WTC11 (cell line): ENCODE measurements at regions not wholly inside any gene's neighbourhood (a gene's known extent, or its start where the extent isn't known, plus 50 kb on each side); places are given as distances from the start of the nearest gene placed in this dataset.
"Not testable (repeated sequence)": the region's sequence is repeated elsewhere in the genome, so short reads cannot be mapped to it uniquely, and the experiment has no call there.

ENCODE experiments used
- ATAC-seq: fragments of 200-7000 bp; cut with Tn5 transposase; 2 replicates; pipeline ENCODE4 v1.10.0; 2021; ENCODE audit warnings: mild to moderate bottlenecking, moderate library complexity
- CTCF ChIA-PET: fragments of 300-600 bp; sonication (Branson Sonifier 250); formaldehyde crosslinking; loops from one replicate; lab custom pipeline; 2021; ENCODE audit warnings: antibody characterized with exemption; lab: Charles Lee
- POLR2A ChIA-PET: fragments of 350-600 bp; sonication (Branson Sonifier 250); formaldehyde crosslinking; loops from one replicate; lab custom pipeline; 2021; ENCODE audit warnings: antibody characterized with exemption; lab: Charles Lee
- DNase-seq: peaks from one replicate; pipeline ENCODE4 v3.0.0; 2021; ENCODE audit warnings: low spot score
- H3K27ac Mint-ChIP-seq: 2 replicates; pipeline ENCODE4 v1.8.0; 2021; ENCODE audit warnings: mixed read lengths
- H3K27me3 Mint-ChIP-seq: 2 replicates; pipeline ENCODE4 v1.8.0; 2021; ENCODE audit warnings: low read depth, mild to moderate bottlenecking, moderate library complexity, mixed read lengths
- H3K36me3 Mint-ChIP-seq: 2 replicates; pipeline ENCODE4 v1.8.0; 2021; ENCODE audit warnings: mixed read lengths
- H3K4me1 Mint-ChIP-seq: 2 replicates; pipeline ENCODE4 v1.8.0; 2022; ENCODE audit warnings: mixed read lengths
- H3K4me3 Mint-ChIP-seq: 2 replicates; pipeline ENCODE4 v1.8.0; 2021; ENCODE audit warnings: mild to moderate bottlenecking, moderate library complexity, mixed read lengths
- H3K9me3 Mint-ChIP-seq: 2 replicates; pipeline ENCODE4 v1.8.0; 2021; ENCODE audit warnings: mixed read lengths
- CBFB ChIP-seq: sonication (generic); formaldehyde crosslinking; IDR thresholded peaks from 2 replicates; pipeline ENCODE4 v1.8.1; 2022; ENCODE audit warnings: mild to moderate bottlenecking, low read depth, missing genetic modification reagents
- FOXJ3 ChIP-seq: sonication (generic); formaldehyde crosslinking; IDR thresholded peaks from 2 replicates; pipeline ENCODE4 v1.9.0; 2021; ENCODE audit warnings: missing genetic modification reagents, mild to moderate bottlenecking, borderline replicate concordance
- FOXP1 ChIP-seq: sonication (generic); formaldehyde crosslinking; IDR thresholded peaks from 2 replicates; pipeline ENCODE4 v1.8.0; 2022; ENCODE audit warnings: missing genetic modification reagents, mild to moderate bottlenecking, moderate library complexity, borderline replicate concordance
- MXD4 ChIP-seq: fragments of 250-450 bp; sonication (Bioruptor Pico); IDR thresholded peaks from 2 replicates; pipeline ENCODE4 v1.8.0; 2021; ENCODE audit warnings: mild to moderate bottlenecking, moderate library complexity, borderline replicate concordance
- NR1H2 ChIP-seq: sonication (generic); formaldehyde crosslinking; IDR thresholded peaks from 2 replicates; pipeline ENCODE4 v1.9.0; 2021; ENCODE audit warnings: mild to moderate bottlenecking, moderate library complexity, missing genetic modification reagents
- ZNF138 ChIP-seq: sonication (generic); formaldehyde crosslinking; conservative IDR thresholded peaks from 2 replicates; pipeline ENCODE4 v1.8.1; 2022; ENCODE audit warnings: mild to moderate bottlenecking, moderate library complexity, missing genetic modification reagents
- ZNF396 ChIP-seq: fragments of 250-450 bp; sonication (Bioruptor Pico); IDR thresholded peaks from 2 replicates; pipeline ENCODE4 v1.8.0; 2021; ENCODE audit warnings: mild to moderate bottlenecking, moderate library complexity, borderline replicate concordance
- ZNF416 ChIP-seq: fragments of 250-450 bp; sonication (Bioruptor Pico); IDR thresholded peaks from 2 replicates; pipeline ENCODE4 v1.9.0; 2021; ENCODE audit warnings: mild to moderate bottlenecking, inconsistent platforms
- ZNF671 ChIP-seq: fragments of 250-450 bp; sonication (Bioruptor Pico); IDR thresholded peaks from 2 replicates; pipeline ENCODE4 v1.8.0; 2021; ENCODE audit warnings: mild to moderate bottlenecking
- TF ChIP-seq, protein P1 (sequence below): sonication (generic); formaldehyde crosslinking; IDR thresholded peaks from 2 replicates; pipeline ENCODE4 v1.8.1; 2022; ENCODE audit warnings: missing genetic modification reagents, borderline replicate concordance
- TF ChIP-seq, protein P2 (sequence below): sonication (generic); formaldehyde crosslinking; conservative IDR thresholded peaks from 2 replicates; pipeline ENCODE4 v1.8.1; 2022; ENCODE audit warnings: mild to moderate bottlenecking, missing genetic modification reagents
- TF ChIP-seq, protein P3 (sequence below): sonication (generic); formaldehyde crosslinking; IDR thresholded peaks from 2 replicates; pipeline ENCODE4 v1.8.0; 2023; ENCODE audit warnings: mild to moderate bottlenecking, missing genetic modification reagents
- TF ChIP-seq, protein P4 (sequence below): sonication (generic); formaldehyde crosslinking; IDR thresholded peaks from 2 replicates; pipeline ENCODE4 v1.8.1; 2023; ENCODE audit warnings: mild to moderate bottlenecking, moderate library complexity, missing genetic modification reagents
- TF ChIP-seq, protein P5 (sequence below): sonication (generic); formaldehyde crosslinking; IDR thresholded peaks from 2 replicates; pipeline ENCODE4 v1.8.0; 2022; ENCODE audit warnings: mild to moderate bottlenecking, missing genetic modification reagents
- TF ChIP-seq, protein P6 (sequence below): sonication (generic); formaldehyde crosslinking; IDR thresholded peaks from 2 replicates; pipeline ENCODE4 v1.8.0; 2022; ENCODE audit warnings: mild to moderate bottlenecking, missing genetic modification reagents

GRCh38 chrX:90914816-90915215 is 519.8 kb upstream of the PABPC5 start:
- POLR2A ChIA-PET, H3K9me3 Mint-ChIP-seq, H3K27ac Mint-ChIP-seq, ATAC-seq, H3K4me3 Mint-ChIP-seq, H3K27me3 Mint-ChIP-seq, CTCF ChIA-PET, DNase-seq, H3K36me3 Mint-ChIP-seq, H3K4me1 Mint-ChIP-seq: not testable (repeated sequence)

GRCh38 chrX:90946870-90947269 is 487.8 kb upstream of the PABPC5 start:
- POLR2A ChIA-PET, H3K36me3 Mint-ChIP-seq, H3K27ac Mint-ChIP-seq, H3K27me3 Mint-ChIP-seq, H3K4me3 Mint-ChIP-seq, H3K9me3 Mint-ChIP-seq, CTCF ChIA-PET, DNase-seq, ATAC-seq: not testable (repeated sequence)
- H3K4me1 Mint-ChIP-seq = peaks cover 18% of the 10 kb centered on the region

GRCh38 chrX:90995191-90995590 is 439.4 kb upstream of the PABPC5 start:
- POLR2A ChIA-PET, H3K9me3 Mint-ChIP-seq, H3K27ac Mint-ChIP-seq, CTCF ChIA-PET, ATAC-seq, H3K27me3 Mint-ChIP-seq, H3K4me1 Mint-ChIP-seq, DNase-seq, H3K4me3 Mint-ChIP-seq, H3K36me3 Mint-ChIP-seq: not testable (repeated sequence)

DNA sequence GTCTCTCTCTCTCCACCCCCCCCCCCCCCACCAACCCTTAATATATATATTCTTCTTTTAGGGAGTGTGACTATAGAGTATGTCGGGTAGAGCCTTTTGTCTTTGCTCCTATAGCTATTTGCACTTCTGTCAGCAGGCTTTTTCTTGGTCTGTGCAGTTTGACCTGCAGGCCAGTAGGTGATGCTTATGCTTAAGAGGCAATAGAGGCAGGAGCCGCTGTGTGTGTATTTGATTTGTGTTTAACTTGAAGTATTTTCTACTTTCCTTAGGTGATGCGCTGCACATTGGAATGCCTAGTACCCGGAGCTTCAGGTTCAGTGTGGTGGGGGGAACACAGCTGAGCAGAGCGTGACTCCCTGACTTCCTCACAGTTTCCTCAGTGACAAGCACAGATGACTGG is 416.5 kb upstream of the PABPC5 start:
- H3K27ac Mint-ChIP-seq, CTCF ChIA-PET, H3K27me3 Mint-ChIP-seq, H3K4me3 Mint-ChIP-seq, POLR2A ChIA-PET, H3K4me1 Mint-ChIP-seq, H3K36me3 Mint-ChIP-seq, H3K9me3 Mint-ChIP-seq, DNase-seq: not testable (repeated sequence)
- ATAC-seq = peak; percentile 88

- Mint-ChIP-seq H3K27me3 (no peaks in the 10 kb centered on the region), H3K4me3 (no peak overlapping the region), H3K27ac (no peak overlapping the region), H3K36me3 (peaks cover 6% of the 10 kb centered on the region; the same call in 1 of the 2 replicates), H3K9me3 (peaks cover 27% of the 10 kb centered on the region), H3K4me1 (peaks cover 7% of the 10 kb centered on the region; the same call in 1 of the 2 replicates)
- ATAC-seq = no peak
- CTCF ChIA-PET = no interaction called here
- DNase-seq = no peak
- POLR2A ChIA-PET = no interaction called here
- no peak for TF ChIP-seq MXD4 (CRISPR knock-in tag)
- TF ChIP-seq FOXJ3 = no peak
- TF ChIP-seq ZNF396 (CRISPR knock-in tag) = no peak
- no peak for TF ChIP-seq ZNF416 (CRISPR knock-in tag)
- no peak for TF ChIP-seq ZNF138
- no peak for TF ChIP-seq FOXP1 (CRISPR knock-in tag)
- TF ChIP-seq, protein P1, sequence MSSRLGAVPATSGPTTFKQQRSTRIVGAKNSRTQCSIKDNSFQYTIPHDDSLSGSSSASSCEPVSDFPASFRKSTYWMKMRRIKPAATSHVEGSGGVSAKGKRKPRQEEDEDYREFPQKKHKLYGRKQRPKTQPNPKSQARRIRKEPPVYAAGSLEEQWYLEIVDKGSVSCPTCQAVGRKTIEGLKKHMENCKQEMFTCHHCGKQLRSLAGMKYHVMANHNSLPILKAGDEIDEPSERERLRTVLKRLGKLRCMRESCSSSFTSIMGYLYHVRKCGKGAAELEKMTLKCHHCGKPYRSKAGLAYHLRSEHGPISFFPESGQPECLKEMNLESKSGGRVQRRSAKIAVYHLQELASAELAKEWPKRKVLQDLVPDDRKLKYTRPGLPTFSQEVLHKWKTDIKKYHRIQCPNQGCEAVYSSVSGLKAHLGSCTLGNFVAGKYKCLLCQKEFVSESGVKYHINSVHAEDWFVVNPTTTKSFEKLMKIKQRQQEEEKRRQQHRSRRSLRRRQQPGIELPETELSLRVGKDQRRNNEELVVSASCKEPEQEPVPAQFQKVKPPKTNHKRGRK (CRISPR knock-in tag) = no peak
- TF ChIP-seq CBFB (CRISPR knock-in tag) = no peak
- TF ChIP-seq, protein P2, sequence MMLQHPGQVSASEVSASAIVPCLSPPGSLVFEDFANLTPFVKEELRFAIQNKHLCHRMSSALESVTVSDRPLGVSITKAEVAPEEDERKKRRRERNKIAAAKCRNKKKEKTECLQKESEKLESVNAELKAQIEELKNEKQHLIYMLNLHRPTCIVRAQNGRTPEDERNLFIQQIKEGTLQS (CRISPR knock-in tag) = no peak
- TF ChIP-seq, protein P3, sequence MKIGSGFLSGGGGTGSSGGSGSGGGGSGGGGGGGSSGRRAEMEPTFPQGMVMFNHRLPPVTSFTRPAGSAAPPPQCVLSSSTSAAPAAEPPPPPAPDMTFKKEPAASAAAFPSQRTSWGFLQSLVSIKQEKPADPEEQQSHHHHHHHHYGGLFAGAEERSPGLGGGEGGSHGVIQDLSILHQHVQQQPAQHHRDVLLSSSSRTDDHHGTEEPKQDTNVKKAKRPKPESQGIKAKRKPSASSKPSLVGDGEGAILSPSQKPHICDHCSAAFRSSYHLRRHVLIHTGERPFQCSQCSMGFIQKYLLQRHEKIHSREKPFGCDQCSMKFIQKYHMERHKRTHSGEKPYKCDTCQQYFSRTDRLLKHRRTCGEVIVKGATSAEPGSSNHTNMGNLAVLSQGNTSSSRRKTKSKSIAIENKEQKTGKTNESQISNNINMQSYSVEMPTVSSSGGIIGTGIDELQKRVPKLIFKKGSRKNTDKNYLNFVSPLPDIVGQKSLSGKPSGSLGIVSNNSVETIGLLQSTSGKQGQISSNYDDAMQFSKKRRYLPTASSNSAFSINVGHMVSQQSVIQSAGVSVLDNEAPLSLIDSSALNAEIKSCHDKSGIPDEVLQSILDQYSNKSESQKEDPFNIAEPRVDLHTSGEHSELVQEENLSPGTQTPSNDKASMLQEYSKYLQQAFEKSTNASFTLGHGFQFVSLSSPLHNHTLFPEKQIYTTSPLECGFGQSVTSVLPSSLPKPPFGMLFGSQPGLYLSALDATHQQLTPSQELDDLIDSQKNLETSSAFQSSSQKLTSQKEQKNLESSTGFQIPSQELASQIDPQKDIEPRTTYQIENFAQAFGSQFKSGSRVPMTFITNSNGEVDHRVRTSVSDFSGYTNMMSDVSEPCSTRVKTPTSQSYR (CRISPR knock-in tag) = no peak
- no peak for TF ChIP-seq ZNF671 (CRISPR knock-in tag)
- TF ChIP-seq, protein P4, sequence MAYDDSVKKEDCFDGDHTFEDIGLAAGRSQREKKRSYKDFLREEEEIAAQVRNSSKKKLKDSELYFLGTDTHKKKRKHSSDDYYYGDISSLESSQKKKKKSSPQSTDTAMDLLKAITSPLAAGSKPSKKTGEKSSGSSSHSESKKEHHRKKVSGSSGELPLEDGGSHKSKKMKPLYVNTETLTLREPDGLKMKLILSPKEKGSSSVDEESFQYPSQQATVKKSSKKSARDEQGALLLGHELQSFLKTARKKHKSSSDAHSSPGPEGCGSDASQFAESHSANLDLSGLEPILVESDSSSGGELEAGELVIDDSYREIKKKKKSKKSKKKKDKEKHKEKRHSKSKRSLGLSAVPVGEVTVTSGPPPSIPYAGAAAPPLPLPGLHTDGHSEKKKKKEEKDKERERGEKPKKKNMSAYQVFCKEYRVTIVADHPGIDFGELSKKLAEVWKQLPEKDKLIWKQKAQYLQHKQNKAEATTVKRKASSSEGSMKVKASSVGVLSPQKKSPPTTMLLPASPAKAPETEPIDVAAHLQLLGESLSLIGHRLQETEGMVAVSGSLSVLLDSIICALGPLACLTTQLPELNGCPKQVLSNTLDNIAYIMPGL = no peak
- TF ChIP-seq, protein P5, sequence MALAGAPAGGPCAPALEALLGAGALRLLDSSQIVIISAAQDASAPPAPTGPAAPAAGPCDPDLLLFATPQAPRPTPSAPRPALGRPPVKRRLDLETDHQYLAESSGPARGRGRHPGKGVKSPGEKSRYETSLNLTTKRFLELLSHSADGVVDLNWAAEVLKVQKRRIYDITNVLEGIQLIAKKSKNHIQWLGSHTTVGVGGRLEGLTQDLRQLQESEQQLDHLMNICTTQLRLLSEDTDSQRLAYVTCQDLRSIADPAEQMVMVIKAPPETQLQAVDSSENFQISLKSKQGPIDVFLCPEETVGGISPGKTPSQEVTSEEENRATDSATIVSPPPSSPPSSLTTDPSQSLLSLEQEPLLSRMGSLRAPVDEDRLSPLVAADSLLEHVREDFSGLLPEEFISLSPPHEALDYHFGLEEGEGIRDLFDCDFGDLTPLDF = no peak
- no peak for TF ChIP-seq NR1H2
- TF ChIP-seq, protein P6, sequence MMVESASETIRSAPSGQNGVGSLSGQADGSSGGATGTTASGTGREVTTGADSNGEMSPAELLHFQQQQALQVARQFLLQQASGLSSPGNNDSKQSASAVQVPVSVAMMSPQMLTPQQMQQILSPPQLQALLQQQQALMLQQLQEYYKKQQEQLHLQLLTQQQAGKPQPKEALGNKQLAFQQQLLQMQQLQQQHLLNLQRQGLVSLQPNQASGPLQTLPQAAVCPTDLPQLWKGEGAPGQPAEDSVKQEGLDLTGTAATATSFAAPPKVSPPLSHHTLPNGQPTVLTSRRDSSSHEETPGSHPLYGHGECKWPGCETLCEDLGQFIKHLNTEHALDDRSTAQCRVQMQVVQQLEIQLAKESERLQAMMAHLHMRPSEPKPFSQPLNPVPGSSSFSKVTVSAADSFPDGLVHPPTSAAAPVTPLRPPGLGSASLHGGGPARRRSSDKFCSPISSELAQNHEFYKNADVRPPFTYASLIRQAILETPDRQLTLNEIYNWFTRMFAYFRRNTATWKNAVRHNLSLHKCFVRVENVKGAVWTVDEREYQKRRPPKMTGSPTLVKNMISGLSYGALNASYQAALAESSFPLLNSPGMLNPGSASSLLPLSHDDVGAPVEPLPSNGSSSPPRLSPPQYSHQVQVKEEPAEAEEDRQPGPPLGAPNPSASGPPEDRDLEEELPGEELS (CRISPR knock-in tag) = no peak
Observed at GRCh38 chrX:91039777-91040176, 394.9 kb upstream of the PABPC5 start.
